Liver (tissue), 8 donors: ENCODE measurements at regions not wholly inside any gene's neighbourhood (a gene's known extent, or its start where the extent isn't known, plus 50 kb on each side); places are given as distances from the start of the nearest gene placed in this dataset.

ENCODE experiments used
- DNase-seq: peaks from one replicate; pipeline ENCODE4 v3.0.0-alpha.2; 2017; ENCODE audit warnings: low spot score
- H3K27ac ChIP-seq, 2 donors: one replicate each; pipeline ENCODE4 v1.7.0; 2013; ENCODE audit warnings: inconsistent platforms in 2 of 2, low read length in 2 of 2, control low read depth in 1 of 2, low read depth in 1 of 2, mild to moderate bottlenecking in 1 of 2
- H3K27me3 ChIP-seq, 4 donors: one replicate each; pipeline versions ENCODE4 v1.6.1 to v1.7.0; 2013; ENCODE audit warnings: low read length in 3 of 4, inconsistent platforms in 1 of 4, mild to moderate bottlenecking in 1 of 4, moderate library complexity in 1 of 4; ENCODE audit not compliant: control insufficient read depth in 4 of 4, insufficient read depth in 4 of 4
- H3K36me3 ChIP-seq, 4 donors: one replicate each; pipeline versions ENCODE4 v1.6.1 to v1.7.0; 2013; ENCODE audit warnings: low read length in 3 of 4, mild to moderate bottlenecking in 3 of 4, low read depth in 1 of 4, moderate library complexity in 1 of 4; ENCODE audit not compliant: control insufficient read depth in 4 of 4, insufficient read depth in 3 of 4
- H3K4me1 ChIP-seq, 4 donors: one replicate each; pipeline versions ENCODE4 v1.6.1 to v1.7.0; 2013; ENCODE audit warnings: low read length in 3 of 4, mild to moderate bottlenecking in 3 of 4, moderate library complexity in 1 of 4; ENCODE audit not compliant: control insufficient read depth in 4 of 4, insufficient read depth in 4 of 4
- H3K4me3 ChIP-seq, 3 donors: one replicate each; pipeline versions ENCODE4 v1.6.1 to v1.7.0; 2013; ENCODE audit warnings: low read length in 3 of 3, control low read depth in 1 of 3, low read depth in 1 of 3, mild to moderate bottlenecking in 1 of 3
- H3K9ac ChIP-seq, 2 donors: one replicate each; pipeline ENCODE4 v1.7.0; 2013; ENCODE audit warnings: low read length in 2 of 2, mild to moderate bottlenecking in 2 of 2, moderate library complexity in 2 of 2, control low read depth in 1 of 2, low read depth in 1 of 2
- H3K9me3 ChIP-seq, 4 donors: one replicate each; pipeline versions ENCODE4 v1.6.1 to v1.7.0; 2013; ENCODE audit warnings: low read length in 3 of 4; ENCODE audit not compliant: control insufficient read depth in 4 of 4
- EGR1 ChIP-seq, 2 donors: IDR thresholded peaks; 2 replicates each; pipeline ENCODE4 v1.6.1; 2016 to 2018; ENCODE audit warnings: antibody characterized with exemption in 2 of 2, low read depth in 2 of 2
- FOXA1 ChIP-seq: IDR thresholded peaks from 2 replicates; pipeline ENCODE4 v1.6.1; 2016; ENCODE audit warnings: antibody characterized with exemption
- FOXA2 ChIP-seq: IDR thresholded peaks from 2 replicates; pipeline ENCODE4 v1.6.1; 2016; ENCODE audit warnings: antibody characterized with exemption
- GABPA ChIP-seq, 2 donors: IDR thresholded peaks in 1 of 2; conservative IDR thresholded peaks in 1 of 2; 2 replicates each; pipeline ENCODE4 v1.6.1; 2016; ENCODE audit warnings: antibody characterized with exemption in 2 of 2, mild to moderate bottlenecking in 1 of 2, moderate library complexity in 1 of 2
- HNF4A ChIP-seq, 2 donors: conservative IDR thresholded peaks; 2 replicates each; pipeline ENCODE4 v1.6.1; 2016; ENCODE audit warnings: antibody characterized with exemption in 2 of 2, mild to moderate bottlenecking in 2 of 2
- HNF4G ChIP-seq: IDR thresholded peaks from 2 replicates; pipeline ENCODE4 v1.6.1; 2016; ENCODE audit warnings: antibody characterized with exemption
- JUND ChIP-seq, 2 donors: IDR thresholded peaks; 2 replicates each; pipeline ENCODE4 v1.6.1; 2016; ENCODE audit warnings: antibody characterized with exemption in 2 of 2
- NR2F2 ChIP-seq: IDR thresholded peaks from 2 replicates; pipeline ENCODE4 v1.6.1; 2016; ENCODE audit warnings: antibody characterized with exemption
- RAD21 ChIP-seq, 2 donors: IDR thresholded peaks; 2 replicates each; pipeline ENCODE4 v1.6.1; 2016; ENCODE audit warnings: antibody characterized with exemption in 2 of 2, mild to moderate bottlenecking in 2 of 2
- RXRA ChIP-seq, 2 donors: IDR thresholded peaks; 2 replicates each; pipeline ENCODE4 v1.6.1; 2017 to 2018; ENCODE audit warnings: antibody characterized with exemption in 2 of 2, mild to moderate bottlenecking in 1 of 2
- SP1 ChIP-seq: IDR thresholded peaks from 2 replicates; pipeline ENCODE4 v1.6.1; 2018; ENCODE audit warnings: antibody characterized with exemption, mild to moderate bottlenecking
- TAF1 ChIP-seq: conservative IDR thresholded peaks from 2 replicates; pipeline ENCODE4 v1.6.1; 2016; ENCODE audit warnings: antibody characterized with exemption, mild to moderate bottlenecking
- YY1 ChIP-seq: IDR thresholded peaks from 2 replicates; pipeline ENCODE4 v1.6.1; 2016; ENCODE audit warnings: antibody characterized with exemption, mild to moderate bottlenecking
- WGBS: extraction: QIAGEN DNeasy Blood & Tissue Kit; methylation state at CpG from one replicate; pipeline ENCODE4 v1.1.7; 2013; 5-methylcytosine and 5-hydroxymethylcytosine counted together
- TF ChIP-seq, protein P1 (sequence below): IDR thresholded peaks from 2 replicates; pipeline ENCODE4 v1.6.1; 2016; ENCODE audit warnings: antibody characterized with exemption
- TF ChIP-seq, protein P2 (sequence below): IDR thresholded peaks from 2 replicates; pipeline ENCODE4 v1.6.1; 2016; ENCODE audit warnings: antibody characterized with exemption
- TF ChIP-seq, protein P3 (sequence below): fragments of 150-350 bp; IDR thresholded peaks from 2 replicates; pipeline ENCODE4 v1.5.1; 2017; ENCODE audit warnings: improper control_type of control experiment, low read depth, low read length; ENCODE audit not compliant: missing input control
- TF ChIP-seq, protein P4 (sequence below): IDR thresholded peaks from 2 replicates; pipeline ENCODE4 v1.6.1; 2016; ENCODE audit warnings: antibody characterized with exemption, mild to moderate bottlenecking
- TF ChIP-seq, protein P5 (sequence below): IDR thresholded peaks from 2 replicates; pipeline ENCODE4 v1.6.1; 2016; ENCODE audit warnings: antibody characterized with exemption
- donor health status: healthy.
- donor health status: healthy.
- donor health status: healthy.
- donor health status: healthy.
- donor health status: healthy.

DNA sequence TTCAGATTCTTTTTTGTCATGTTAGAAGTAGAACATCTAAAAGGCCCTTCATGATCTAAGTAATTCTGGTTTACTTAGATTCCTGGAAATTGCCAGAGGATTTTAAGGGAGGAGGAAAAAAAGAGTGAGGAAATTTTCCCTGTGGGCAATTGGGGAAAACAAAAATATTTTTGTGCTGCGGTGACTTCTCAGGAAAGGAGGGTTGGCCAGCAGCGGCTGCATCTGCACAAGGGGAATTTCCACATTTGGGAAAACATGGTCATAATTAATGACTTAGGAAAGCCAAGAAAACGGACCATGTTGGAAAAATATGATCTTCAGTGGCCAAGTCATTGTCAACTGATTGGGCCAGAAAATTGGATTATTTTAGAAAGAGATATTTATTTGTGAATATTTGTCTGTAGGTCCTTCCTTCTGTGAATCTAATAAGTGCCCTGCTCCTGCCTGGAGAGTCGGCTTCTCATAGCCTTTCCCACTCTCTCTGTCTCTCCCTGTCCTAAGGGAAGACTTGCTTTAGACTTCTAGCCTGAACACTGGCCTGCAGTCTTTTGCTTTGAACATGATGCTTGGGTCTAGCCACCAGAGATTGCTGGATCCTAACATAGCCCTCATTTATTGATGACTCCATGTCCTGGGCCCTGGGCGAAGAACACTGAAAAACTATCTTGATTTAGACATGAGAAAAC is 124.2 kb upstream of the MKLN1 start:
- no peak overlapping the region for H3K27ac ChIP-seq
- H3K4me3 ChIP-seq: no peak overlapping the region
- no peak for TF ChIP-seq RAD21 (IDR thresholded peaks at IDR 0.05)
- no peak for TF ChIP-seq YY1
- TF ChIP-seq GABPA (IDR thresholded peaks at IDR 0.05 in 1 of 2, conservative IDR thresholded peaks at IDR 0.05 in 1 of 2): no peak
- no peak for TF ChIP-seq RXRA (IDR thresholded peaks at IDR 0.05)
- TF ChIP-seq SP1: no peak
- no peak for TF ChIP-seq FOXA2
- no peak for TF ChIP-seq JUND (IDR thresholded peaks at IDR 0.05)
- H3K9ac ChIP-seq: no peak overlapping the region
- WGBS: 87% methylated on average over 5 of the region's 5 CpGs
- H3K36me3 ChIP-seq: no peaks in the 10 kb centered on the region
- DNase-seq: no peak
- H3K27me3 ChIP-seq: no peaks in the 10 kb centered on the region
- H3K9me3 ChIP-seq: no peaks in the 10 kb centered on the region
- no peaks in the 10 kb centered on the region for H3K4me1 ChIP-seq

DNA sequence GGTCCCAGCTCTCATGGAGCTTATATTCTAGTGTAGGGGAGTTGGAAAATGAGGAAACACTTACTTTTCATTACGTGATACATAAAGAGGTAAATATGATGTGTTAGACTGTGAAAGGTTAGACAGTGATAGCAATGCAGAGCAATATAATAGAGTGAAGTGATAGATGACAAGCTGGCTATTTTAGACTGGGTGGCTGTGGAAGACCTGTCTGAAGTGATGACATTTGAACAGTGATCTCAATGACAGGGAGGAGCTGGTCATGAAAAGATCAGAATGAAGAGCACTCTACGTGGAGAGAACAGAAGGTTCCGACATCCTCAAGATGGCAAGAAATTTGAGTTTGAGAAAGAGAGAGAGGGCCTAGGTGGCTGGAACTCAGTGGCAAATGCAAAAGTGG is 118.9 kb upstream of the MKLN1 start:
- WGBS: 66% methylated on average over 3 of the region's 3 CpGs
- DNase-seq: no peak
- Histone ChIP-seq H3K4me1 (no peaks in the 10 kb centered on the region), H3K27me3 (no peaks in the 10 kb centered on the region), H3K9ac (no peak overlapping the region), H3K27ac (no peak overlapping the region), H3K4me3 (no peak overlapping the region), H3K36me3 (no peaks in the 10 kb centered on the region), H3K9me3 (no peaks in the 10 kb centered on the region)
- TF ChIP-seq HNF4G: no peak
- no peak for TF ChIP-seq YY1
- no peak for TF ChIP-seq EGR1 (IDR thresholded peaks at IDR 0.05; ENCODE audit: low read depth in 2 of 2)
- TF ChIP-seq RXRA (IDR thresholded peaks at IDR 0.05): no peak
- TF ChIP-seq NR2F2: no peak
- TF ChIP-seq TAF1: no peak
- no peak for TF ChIP-seq HNF4A (conservative IDR thresholded peaks at IDR 0.05)
- TF ChIP-seq, protein P1, sequence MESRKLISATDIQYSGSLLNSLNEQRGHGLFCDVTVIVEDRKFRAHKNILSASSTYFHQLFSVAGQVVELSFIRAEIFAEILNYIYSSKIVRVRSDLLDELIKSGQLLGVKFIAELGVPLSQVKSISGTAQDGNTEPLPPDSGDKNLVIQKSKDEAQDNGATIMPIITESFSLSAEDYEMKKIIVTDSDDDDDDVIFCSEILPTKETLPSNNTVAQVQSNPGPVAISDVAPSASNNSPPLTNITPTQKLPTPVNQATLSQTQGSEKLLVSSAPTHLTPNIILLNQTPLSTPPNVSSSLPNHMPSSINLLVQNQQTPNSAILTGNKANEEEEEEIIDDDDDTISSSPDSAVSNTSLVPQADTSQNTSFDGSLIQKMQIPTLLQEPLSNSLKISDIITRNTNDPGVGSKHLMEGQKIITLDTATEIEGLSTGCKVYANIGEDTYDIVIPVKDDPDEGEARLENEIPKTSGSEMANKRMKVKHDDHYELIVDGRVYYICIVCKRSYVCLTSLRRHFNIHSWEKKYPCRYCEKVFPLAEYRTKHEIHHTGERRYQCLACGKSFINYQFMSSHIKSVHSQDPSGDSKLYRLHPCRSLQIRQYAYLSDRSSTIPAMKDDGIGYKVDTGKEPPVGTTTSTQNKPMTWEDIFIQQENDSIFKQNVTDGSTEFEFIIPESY: no peak
- TF ChIP-seq RAD21 (IDR thresholded peaks at IDR 0.05): no peak
- TF ChIP-seq, protein P2, sequence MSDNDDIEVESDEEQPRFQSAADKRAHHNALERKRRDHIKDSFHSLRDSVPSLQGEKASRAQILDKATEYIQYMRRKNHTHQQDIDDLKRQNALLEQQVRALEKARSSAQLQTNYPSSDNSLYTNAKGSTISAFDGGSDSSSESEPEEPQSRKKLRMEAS: no peak
- TF ChIP-seq, protein P3, sequence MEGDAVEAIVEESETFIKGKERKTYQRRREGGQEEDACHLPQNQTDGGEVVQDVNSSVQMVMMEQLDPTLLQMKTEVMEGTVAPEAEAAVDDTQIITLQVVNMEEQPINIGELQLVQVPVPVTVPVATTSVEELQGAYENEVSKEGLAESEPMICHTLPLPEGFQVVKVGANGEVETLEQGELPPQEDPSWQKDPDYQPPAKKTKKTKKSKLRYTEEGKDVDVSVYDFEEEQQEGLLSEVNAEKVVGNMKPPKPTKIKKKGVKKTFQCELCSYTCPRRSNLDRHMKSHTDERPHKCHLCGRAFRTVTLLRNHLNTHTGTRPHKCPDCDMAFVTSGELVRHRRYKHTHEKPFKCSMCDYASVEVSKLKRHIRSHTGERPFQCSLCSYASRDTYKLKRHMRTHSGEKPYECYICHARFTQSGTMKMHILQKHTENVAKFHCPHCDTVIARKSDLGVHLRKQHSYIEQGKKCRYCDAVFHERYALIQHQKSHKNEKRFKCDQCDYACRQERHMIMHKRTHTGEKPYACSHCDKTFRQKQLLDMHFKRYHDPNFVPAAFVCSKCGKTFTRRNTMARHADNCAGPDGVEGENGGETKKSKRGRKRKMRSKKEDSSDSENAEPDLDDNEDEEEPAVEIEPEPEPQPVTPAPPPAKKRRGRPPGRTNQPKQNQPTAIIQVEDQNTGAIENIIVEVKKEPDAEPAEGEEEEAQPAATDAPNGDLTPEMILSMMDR: no peak
- no peak for TF ChIP-seq SP1
- TF ChIP-seq, protein P4, sequence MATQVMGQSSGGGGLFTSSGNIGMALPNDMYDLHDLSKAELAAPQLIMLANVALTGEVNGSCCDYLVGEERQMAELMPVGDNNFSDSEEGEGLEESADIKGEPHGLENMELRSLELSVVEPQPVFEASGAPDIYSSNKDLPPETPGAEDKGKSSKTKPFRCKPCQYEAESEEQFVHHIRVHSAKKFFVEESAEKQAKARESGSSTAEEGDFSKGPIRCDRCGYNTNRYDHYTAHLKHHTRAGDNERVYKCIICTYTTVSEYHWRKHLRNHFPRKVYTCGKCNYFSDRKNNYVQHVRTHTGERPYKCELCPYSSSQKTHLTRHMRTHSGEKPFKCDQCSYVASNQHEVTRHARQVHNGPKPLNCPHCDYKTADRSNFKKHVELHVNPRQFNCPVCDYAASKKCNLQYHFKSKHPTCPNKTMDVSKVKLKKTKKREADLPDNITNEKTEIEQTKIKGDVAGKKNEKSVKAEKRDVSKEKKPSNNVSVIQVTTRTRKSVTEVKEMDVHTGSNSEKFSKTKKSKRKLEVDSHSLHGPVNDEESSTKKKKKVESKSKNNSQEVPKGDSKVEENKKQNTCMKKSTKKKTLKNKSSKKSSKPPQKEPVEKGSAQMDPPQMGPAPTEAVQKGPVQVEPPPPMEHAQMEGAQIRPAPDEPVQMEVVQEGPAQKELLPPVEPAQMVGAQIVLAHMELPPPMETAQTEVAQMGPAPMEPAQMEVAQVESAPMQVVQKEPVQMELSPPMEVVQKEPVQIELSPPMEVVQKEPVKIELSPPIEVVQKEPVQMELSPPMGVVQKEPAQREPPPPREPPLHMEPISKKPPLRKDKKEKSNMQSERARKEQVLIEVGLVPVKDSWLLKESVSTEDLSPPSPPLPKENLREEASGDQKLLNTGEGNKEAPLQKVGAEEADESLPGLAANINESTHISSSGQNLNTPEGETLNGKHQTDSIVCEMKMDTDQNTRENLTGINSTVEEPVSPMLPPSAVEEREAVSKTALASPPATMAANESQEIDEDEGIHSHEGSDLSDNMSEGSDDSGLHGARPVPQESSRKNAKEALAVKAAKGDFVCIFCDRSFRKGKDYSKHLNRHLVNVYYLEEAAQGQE: no peak
- TF ChIP-seq, protein P5, sequence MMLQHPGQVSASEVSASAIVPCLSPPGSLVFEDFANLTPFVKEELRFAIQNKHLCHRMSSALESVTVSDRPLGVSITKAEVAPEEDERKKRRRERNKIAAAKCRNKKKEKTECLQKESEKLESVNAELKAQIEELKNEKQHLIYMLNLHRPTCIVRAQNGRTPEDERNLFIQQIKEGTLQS: no peak
- no peak for TF ChIP-seq FOXA1
- no peak for TF ChIP-seq JUND (IDR thresholded peaks at IDR 0.05)
- TF ChIP-seq FOXA2: no peak
- no peak for TF ChIP-seq GABPA (IDR thresholded peaks at IDR 0.05 in 1 of 2, conservative IDR thresholded peaks at IDR 0.05 in 1 of 2)
